Mesothelial cell of epicardium (in vitro differentiated cells): ENCODE measurements at regions not wholly inside any gene's neighbourhood (a gene's known extent, or its start where the extent isn't known, plus 50 kb on each side); places are given as distances from the start of the nearest gene placed in this dataset.
"Not testable (repeated sequence)": the region's sequence is repeated elsewhere in the genome, so short reads cannot be mapped to it uniquely, and the experiment has no call there.

ENCODE experiments used
- DNase-seq, 2 experiments: peaks; one replicate each; pipeline ENCODE4 v3.0.0; 2021; ENCODE audit warnings: low spot score in 2 of 2; ENCODE audit not compliant: unreplicated experiment in 2 of 2
- H3K27ac Mint-ChIP-seq: 2 replicates; pipeline ENCODE4 v1.8.0; 2021; ENCODE audit warnings: mixed read lengths
- H3K27me3 Mint-ChIP-seq: 2 replicates; pipeline ENCODE4 v1.8.0; 2021; ENCODE audit warnings: low read depth, mixed read lengths
- H3K36me3 Mint-ChIP-seq: 2 replicates; pipeline ENCODE4 v1.8.0; 2021; ENCODE audit warnings: mixed read lengths
- H3K4me1 Mint-ChIP-seq: 2 replicates; pipeline ENCODE4 v1.8.0; 2021; ENCODE audit warnings: mixed read lengths
- H3K4me3 Mint-ChIP-seq: 2 replicates; pipeline ENCODE4 v1.8.0; 2021; ENCODE audit warnings: mild to moderate bottlenecking, moderate library complexity, mixed read lengths
- H3K9me3 Mint-ChIP-seq: 2 replicates; pipeline ENCODE4 v1.8.0; 2021; ENCODE audit warnings: mixed read lengths
- CTCF ChIP-seq: fragments of 200-600 bp; sonication (generic); IDR thresholded peaks from one replicate; pipeline ENCODE4 v1.5.0; 2021; ENCODE audit warnings: antibody characterized with exemption; ENCODE audit not compliant: unreplicated experiment

- Mint-ChIP-seq H3K36me3 (no peaks in the 10 kb centered on the region), H3K27me3 (no peaks in the 10 kb centered on the region), H3K27ac (no peak overlapping the region), H3K4me1 (no peaks in the 10 kb centered on the region), H3K4me3 (no peak overlapping the region), H3K9me3 (no peaks in the 10 kb centered on the region)
- DNase-seq, result no peak
- TF ChIP-seq CTCF, result no peak
These were observed 408.9 kb downstream of the NAP1L3 start for GRCh38 chrX:93264261-93265002.

- TF ChIP-seq CTCF, result peak; percentile 35
- Mint-ChIP-seq H3K27me3 (no peaks in the 10 kb centered on the region), H3K36me3 (no peaks in the 10 kb centered on the region), H3K9me3 (peaks cover 5% of the 10 kb centered on the region), H3K27ac (no peak overlapping the region), H3K4me3 (no peak overlapping the region), H3K4me1 (no peaks in the 10 kb centered on the region)
- DNase-seq, result no peak
These were observed 414.3 kb downstream of the NAP1L3 start for GRCh38 chrX:93259029-93259428.

GRCh38 chrX:93242897-93243296, 430.5 kb downstream of the NAP1L3 start:
- H3K9me3 Mint-ChIP-seq, result peaks cover 35% of the 10 kb centered on the region
- no peak for TF ChIP-seq CTCF
- H3K27ac Mint-ChIP-seq, result no peak overlapping the region
- no peaks in the 10 kb centered on the region for H3K27me3 Mint-ChIP-seq
- no peak overlapping the region for H3K4me3 Mint-ChIP-seq
- DNase-seq, result no peak
- H3K4me1 Mint-ChIP-seq, result no peaks in the 10 kb centered on the region
- H3K36me3 Mint-ChIP-seq, result no peaks in the 10 kb centered on the region

- not testable (repeated sequence) for H3K4me3 Mint-ChIP-seq, H3K4me1 Mint-ChIP-seq, H3K27ac Mint-ChIP-seq, H3K36me3 Mint-ChIP-seq, H3K27me3 Mint-ChIP-seq, DNase-seq
- H3K9me3 Mint-ChIP-seq, result peaks cover 24% of the 10 kb centered on the region
These were observed 437.7 kb downstream of the NAP1L3 start for GRCh38 chrX:93235494-93236256.

GRCh38 chrX:93229036-93229435, 444.3 kb downstream of the NAP1L3 start:
- Mint-ChIP-seq H3K36me3 (no peaks in the 10 kb centered on the region), H3K9me3 (peaks cover 12% of the 10 kb centered on the region), H3K27ac (no peak overlapping the region), H3K4me1 (no peaks in the 10 kb centered on the region), H3K27me3 (no peaks in the 10 kb centered on the region), H3K4me3 (no peak overlapping the region)
- no peak for DNase-seq
- no peak for TF ChIP-seq CTCF
